ENCODE measurements at regions not wholly inside any gene's neighbourhood (a gene's known extent, or its start where the extent isn't known, plus 50 kb on each side); places are given as distances from the start of the nearest gene placed in this dataset.

DNA sequence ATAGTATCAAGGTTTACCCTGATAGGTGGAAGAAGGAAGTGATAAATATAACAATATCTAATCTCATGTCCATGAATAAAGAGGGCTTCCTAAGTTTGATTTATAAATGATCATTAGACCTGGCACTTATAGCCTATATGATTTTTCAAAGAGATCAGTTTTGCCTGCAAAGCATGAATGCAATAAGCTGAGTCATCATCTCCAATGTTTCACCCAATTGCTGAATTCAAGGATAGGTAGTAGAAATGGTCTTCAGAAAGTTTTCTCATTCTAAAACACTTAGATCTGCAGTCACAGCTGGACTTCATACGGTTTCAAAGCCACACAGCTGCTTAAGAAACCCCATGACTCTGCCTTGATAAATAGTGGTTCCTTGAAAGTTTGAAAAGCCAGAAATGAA, 1722.8 kb downstream of the MAT2B start:
- DNase-seq, result no peak
- no peaks in the 10 kb centered on the region for H3K9me3 ChIP-seq
- peaks cover 7% of the 10 kb centered on the region for H3K4me1 ChIP-seq
- TF ChIP-seq, protein P1, sequence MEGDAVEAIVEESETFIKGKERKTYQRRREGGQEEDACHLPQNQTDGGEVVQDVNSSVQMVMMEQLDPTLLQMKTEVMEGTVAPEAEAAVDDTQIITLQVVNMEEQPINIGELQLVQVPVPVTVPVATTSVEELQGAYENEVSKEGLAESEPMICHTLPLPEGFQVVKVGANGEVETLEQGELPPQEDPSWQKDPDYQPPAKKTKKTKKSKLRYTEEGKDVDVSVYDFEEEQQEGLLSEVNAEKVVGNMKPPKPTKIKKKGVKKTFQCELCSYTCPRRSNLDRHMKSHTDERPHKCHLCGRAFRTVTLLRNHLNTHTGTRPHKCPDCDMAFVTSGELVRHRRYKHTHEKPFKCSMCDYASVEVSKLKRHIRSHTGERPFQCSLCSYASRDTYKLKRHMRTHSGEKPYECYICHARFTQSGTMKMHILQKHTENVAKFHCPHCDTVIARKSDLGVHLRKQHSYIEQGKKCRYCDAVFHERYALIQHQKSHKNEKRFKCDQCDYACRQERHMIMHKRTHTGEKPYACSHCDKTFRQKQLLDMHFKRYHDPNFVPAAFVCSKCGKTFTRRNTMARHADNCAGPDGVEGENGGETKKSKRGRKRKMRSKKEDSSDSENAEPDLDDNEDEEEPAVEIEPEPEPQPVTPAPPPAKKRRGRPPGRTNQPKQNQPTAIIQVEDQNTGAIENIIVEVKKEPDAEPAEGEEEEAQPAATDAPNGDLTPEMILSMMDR (IDR thresholded peaks at IDR 0.05; ENCODE audit: low read depth, low read length), result no peak
- no peaks in the 10 kb centered on the region for H3K27me3 ChIP-seq
- H3K36me3 ChIP-seq, result no peaks in the 10 kb centered on the region
- H3K4me3 ChIP-seq (ENCODE audit: low read depth, low read length), result no peak overlapping the region

DNA sequence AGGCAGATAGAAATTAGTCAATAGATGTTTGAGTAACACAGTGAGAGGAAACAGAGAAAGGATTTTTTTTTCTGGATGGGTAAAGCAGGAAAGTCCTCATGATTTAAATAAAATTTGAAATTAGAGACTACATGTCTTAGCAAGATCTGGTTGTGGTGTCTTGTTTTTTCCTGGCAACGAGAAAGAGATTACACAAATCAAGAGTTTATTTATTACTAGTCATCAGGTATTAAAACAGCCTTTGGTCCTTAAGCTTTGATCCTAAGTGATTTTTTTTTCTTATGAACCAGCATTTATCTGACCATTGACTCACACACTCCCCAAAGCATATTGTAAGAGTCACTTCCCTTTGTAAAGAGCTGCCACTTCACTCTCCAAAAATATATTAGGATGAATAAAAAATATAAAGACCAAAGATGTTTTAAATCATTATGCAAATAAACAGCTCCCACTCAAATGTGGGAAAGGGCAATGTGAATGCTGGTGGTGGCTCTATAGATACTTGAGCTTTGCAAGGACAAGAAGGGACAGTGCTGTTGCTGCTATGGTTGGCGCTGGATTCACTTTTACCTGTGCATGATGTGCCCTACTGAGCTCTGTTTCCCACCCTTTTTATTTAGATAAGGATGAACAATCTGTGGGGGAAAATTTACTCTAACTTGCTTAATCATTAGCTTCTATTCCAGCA, 1726.5 kb downstream of the MAT2B start:
- DNase-seq, result no peak
- Histone ChIP-seq H3K9me3 (no peaks in the 10 kb centered on the region), H3K4me3 (ENCODE audit: low read depth, low read length) (no peak overlapping the region), H3K4me1 (no peaks in the 10 kb centered on the region), H3K27me3 (no peaks in the 10 kb centered on the region), H3K36me3 (no peaks in the 10 kb centered on the region)
- TF ChIP-seq, protein P1 (IDR thresholded peaks at IDR 0.05; ENCODE audit: low read depth, low read length), result no peak

DNA sequence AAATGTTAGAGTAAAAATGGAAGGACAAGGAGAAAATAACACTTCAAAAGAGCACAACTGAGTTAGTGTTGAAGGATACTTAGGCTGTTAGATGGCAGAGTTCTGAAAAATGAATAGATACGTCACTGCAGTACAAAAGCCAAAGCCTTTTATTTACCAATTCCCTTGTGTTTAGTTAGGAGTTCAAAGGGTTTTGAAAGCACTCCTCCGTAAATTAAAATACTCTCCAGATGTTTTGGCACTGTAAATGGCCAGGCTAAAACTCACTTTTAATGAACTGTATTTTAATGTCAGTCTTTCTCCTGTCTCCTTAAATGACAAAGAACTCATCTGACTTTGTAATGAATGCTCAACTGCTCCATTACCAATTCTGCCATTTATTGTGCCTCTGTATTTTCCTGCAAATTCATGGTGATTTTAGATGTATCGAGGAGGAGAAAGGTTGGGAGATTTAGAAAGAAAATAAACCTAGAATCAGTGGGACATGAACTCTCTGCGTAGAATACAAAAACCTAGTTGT, 1727.2 kb downstream of the MAT2B start:
- TF ChIP-seq, protein P1 (IDR thresholded peaks at IDR 0.05; ENCODE audit: low read depth, low read length), result no peak
- H3K4me1 ChIP-seq, result no peaks in the 10 kb centered on the region
- no peaks in the 10 kb centered on the region for H3K36me3 ChIP-seq
- H3K9me3 ChIP-seq, result no peaks in the 10 kb centered on the region
- no peak overlapping the region for H3K4me3 ChIP-seq (ENCODE audit: low read depth, low read length)
- no peaks in the 10 kb centered on the region for H3K27me3 ChIP-seq
- DNase-seq, result no peak

- Histone ChIP-seq H3K9me3 (no peaks in the 10 kb centered on the region), H3K4me1 (no peaks in the 10 kb centered on the region), H3K4me3 (ENCODE audit: low read depth, low read length) (no peak overlapping the region), H3K36me3 (no peaks in the 10 kb centered on the region), H3K27me3 (no peaks in the 10 kb centered on the region)
- TF ChIP-seq, protein P1 (IDR thresholded peaks at IDR 0.05; ENCODE audit: low read depth, low read length), result no peak
- no peak for DNase-seq
Observed at GRCh38 chr5:165241811-165242210, 1736.4 kb downstream of the MAT2B start.

DNA sequence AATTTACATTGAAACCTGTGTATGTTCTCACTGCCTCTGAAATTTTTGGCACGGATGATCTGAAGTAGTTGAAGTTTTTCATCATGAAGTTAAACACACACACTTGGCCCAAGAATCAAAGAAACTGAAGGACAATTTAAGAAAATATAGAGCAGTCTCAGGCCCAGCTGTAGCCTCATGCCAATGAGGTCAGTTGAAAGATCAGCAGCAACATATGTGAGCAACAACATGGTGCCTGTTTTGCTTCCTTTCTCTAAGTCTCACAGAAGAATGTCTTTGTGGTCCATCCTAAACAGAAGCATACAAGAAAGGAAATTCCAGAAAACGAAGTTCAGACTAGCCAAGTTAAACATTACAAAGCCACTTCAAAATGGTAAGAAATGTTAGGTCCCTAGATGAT, 1737.2 kb downstream of the MAT2B start:
- Histone ChIP-seq H3K4me3 (ENCODE audit: low read depth, low read length) (no peak overlapping the region), H3K4me1 (no peaks in the 10 kb centered on the region), H3K27me3 (no peaks in the 10 kb centered on the region), H3K36me3 (no peaks in the 10 kb centered on the region), H3K9me3 (no peaks in the 10 kb centered on the region)
- no peak for DNase-seq
- TF ChIP-seq, protein P1 (IDR thresholded peaks at IDR 0.05; ENCODE audit: low read depth, low read length), result no peak

DNA sequence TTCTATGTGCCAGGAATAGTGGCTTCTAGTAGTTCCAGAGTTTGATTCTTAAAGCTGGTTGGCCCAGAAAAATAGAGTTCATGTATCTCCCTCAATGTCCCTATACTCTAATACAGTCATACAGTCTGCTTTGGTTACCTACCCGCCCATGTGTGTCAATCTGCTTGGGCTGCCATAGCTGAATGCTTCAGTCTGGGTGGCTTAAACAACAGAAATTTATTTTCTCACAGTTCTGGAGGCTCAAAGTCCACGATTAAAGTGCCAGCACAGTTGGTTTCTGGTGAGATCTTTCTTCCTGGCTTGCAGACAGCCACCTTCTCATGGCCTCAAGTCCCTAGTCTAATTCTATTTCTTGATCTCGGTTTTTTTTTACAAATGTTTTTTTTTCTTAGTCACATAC, 1739.0 kb downstream of the MAT2B start:
- TF ChIP-seq, protein P1 (IDR thresholded peaks at IDR 0.05; ENCODE audit: low read depth, low read length), result no peak
- no peaks in the 10 kb centered on the region for H3K9me3 ChIP-seq
- H3K4me1 ChIP-seq, result no peaks in the 10 kb centered on the region
- no peaks in the 10 kb centered on the region for H3K36me3 ChIP-seq
- H3K4me3 ChIP-seq (ENCODE audit: low read depth, low read length), result no peak overlapping the region
- H3K27me3 ChIP-seq, result no peaks in the 10 kb centered on the region
- no peak for DNase-seq

Data from BE2C (cell line).